ENCODE measurements at regions not wholly inside any gene's neighbourhood (a gene's known extent, or its start where the extent isn't known, plus 50 kb on each side); places are given as distances from the start of the nearest gene placed in this dataset.

DNA sequence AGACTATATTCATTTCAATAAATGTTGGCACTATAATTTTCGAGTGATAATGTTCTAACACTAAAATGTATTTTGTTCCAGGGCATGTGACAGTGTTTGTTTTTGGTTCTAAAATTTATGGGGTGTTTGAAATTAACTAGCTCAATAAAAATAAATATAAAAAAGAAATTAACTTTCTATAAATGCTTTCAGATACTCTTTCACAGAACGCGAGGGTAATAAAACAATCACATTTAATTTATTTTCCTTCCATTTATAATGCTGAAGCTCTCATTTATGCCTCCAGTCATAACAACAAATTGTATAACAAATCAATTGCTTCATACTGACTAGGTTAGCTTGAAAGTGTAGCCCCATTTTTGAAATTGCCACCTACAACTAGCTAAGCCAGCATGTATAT lies 122.4 kb upstream of the GPM6A start:
- H3K36me3 ChIP-seq (ENCODE audit: control insufficient read depth, insufficient read depth, low read length) = no peaks in the 10 kb centered on the region
- TF ChIP-seq, protein P1, sequence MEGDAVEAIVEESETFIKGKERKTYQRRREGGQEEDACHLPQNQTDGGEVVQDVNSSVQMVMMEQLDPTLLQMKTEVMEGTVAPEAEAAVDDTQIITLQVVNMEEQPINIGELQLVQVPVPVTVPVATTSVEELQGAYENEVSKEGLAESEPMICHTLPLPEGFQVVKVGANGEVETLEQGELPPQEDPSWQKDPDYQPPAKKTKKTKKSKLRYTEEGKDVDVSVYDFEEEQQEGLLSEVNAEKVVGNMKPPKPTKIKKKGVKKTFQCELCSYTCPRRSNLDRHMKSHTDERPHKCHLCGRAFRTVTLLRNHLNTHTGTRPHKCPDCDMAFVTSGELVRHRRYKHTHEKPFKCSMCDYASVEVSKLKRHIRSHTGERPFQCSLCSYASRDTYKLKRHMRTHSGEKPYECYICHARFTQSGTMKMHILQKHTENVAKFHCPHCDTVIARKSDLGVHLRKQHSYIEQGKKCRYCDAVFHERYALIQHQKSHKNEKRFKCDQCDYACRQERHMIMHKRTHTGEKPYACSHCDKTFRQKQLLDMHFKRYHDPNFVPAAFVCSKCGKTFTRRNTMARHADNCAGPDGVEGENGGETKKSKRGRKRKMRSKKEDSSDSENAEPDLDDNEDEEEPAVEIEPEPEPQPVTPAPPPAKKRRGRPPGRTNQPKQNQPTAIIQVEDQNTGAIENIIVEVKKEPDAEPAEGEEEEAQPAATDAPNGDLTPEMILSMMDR (IDR thresholded peaks at IDR 0.05; ENCODE audit: insufficient read depth, low read length, poor library complexity, severe bottlenecking) = no peak
- H3K27me3 ChIP-seq (ENCODE audit: control insufficient read depth, insufficient read depth, low read length) = no peaks in the 10 kb centered on the region

GRCh38 chr4:175935016-175935661 lies 123.1 kb upstream of the GPM6A start:
- no peak for DNase-seq (ENCODE audit: low read depth)
- TF ChIP-seq, protein P1 (IDR thresholded peaks at IDR 0.05; ENCODE audit: insufficient read depth, low read length, poor library complexity, severe bottlenecking) = no peak
- H3K4me3 ChIP-seq (ENCODE audit: low read depth, low read length) = no peak overlapping the region
- no peaks in the 10 kb centered on the region for H3K36me3 ChIP-seq (ENCODE audit: control insufficient read depth, insufficient read depth, low read length)
- H3K27me3 ChIP-seq (ENCODE audit: control insufficient read depth, insufficient read depth, low read length) = no peaks in the 10 kb centered on the region

More for the DNA sequence above, 122.4 kb upstream of the GPM6A start:
- DNase-seq (ENCODE audit: low read depth) = no peak
- no peak overlapping the region for H3K4me3 ChIP-seq (ENCODE audit: low read depth, low read length)

- H3K27me3 ChIP-seq (ENCODE audit: control insufficient read depth, insufficient read depth, low read length) = no peaks in the 10 kb centered on the region
- H3K36me3 ChIP-seq (ENCODE audit: control insufficient read depth, insufficient read depth, low read length) = no peaks in the 10 kb centered on the region
- TF ChIP-seq, protein P1 (IDR thresholded peaks at IDR 0.05; ENCODE audit: insufficient read depth, low read length, poor library complexity, severe bottlenecking) = no peak
- no peak overlapping the region for H3K4me3 ChIP-seq (ENCODE audit: low read depth, low read length)
- no peak for DNase-seq (ENCODE audit: low read depth)
Measured at GRCh38 chr4:175944126-175944910, 121.3 kb upstream of the WDR17 start.

GRCh38 chr4:175946472-175947116 lies 119.0 kb upstream of the WDR17 start:
- DNase-seq (ENCODE audit: low read depth) = no peak
- Histone ChIP-seq H3K4me3 (ENCODE audit: low read depth, low read length) (no peak overlapping the region), H3K27me3 (ENCODE audit: control insufficient read depth, insufficient read depth, low read length) (no peaks in the 10 kb centered on the region), H3K36me3 (ENCODE audit: control insufficient read depth, insufficient read depth, low read length) (no peaks in the 10 kb centered on the region)
- TF ChIP-seq, protein P1 (IDR thresholded peaks at IDR 0.05; ENCODE audit: insufficient read depth, low read length, poor library complexity, severe bottlenecking) = no peak

DNA sequence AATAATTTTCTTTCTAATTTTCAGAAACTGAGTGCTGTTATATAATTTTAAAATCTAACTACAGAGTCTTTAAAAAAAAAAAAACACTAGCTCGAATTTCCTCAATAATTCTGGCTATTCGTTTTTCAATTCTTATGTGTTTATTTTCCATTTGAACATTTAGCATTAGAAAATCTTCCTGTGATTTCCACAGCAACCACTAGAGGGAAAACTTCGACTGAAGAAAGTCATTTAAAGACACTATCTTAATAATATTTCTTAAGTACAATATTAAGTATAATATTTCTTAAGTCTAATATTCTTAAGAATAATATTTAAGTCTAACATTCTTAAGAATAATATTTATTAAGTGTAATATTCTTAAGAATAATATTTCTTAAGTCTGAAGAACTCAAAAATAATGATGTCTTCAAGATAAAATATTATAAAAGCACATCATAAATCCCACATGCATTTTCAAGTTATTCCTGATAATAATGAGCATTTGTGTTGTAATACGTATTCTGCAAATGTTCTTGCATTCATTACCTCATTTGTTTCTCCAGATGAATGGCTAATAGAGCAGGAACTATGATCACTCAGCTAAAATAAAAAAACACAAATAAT lies 118.4 kb upstream of the WDR17 start:
- no peak overlapping the region for H3K4me3 ChIP-seq (ENCODE audit: low read depth, low read length)
- no peaks in the 10 kb centered on the region for H3K36me3 ChIP-seq (ENCODE audit: control insufficient read depth, insufficient read depth, low read length)
- no peaks in the 10 kb centered on the region for H3K27me3 ChIP-seq (ENCODE audit: control insufficient read depth, insufficient read depth, low read length)
- no peak for DNase-seq (ENCODE audit: low read depth)
- TF ChIP-seq, protein P1 (IDR thresholded peaks at IDR 0.05; ENCODE audit: insufficient read depth, low read length, poor library complexity, severe bottlenecking) = peak; percentile 53
